NCI-H2081 treated with DMSO at 0.1 percent for 48 hours (cell line): ENCODE measurements at regions not wholly inside any gene's neighbourhood (a gene's known extent, or its start where the extent isn't known, plus 50 kb on each side); places are given as distances from the start of the nearest gene placed in this dataset.
"Not testable (repeated sequence)": the region's sequence is repeated elsewhere in the genome, so short reads cannot be mapped to it uniquely, and the experiment has no call there.

Experiments used
- DNase-seq: peaks from one replicate; lab custom pipeline; 2025; lab: John Stamatoyannopoulos, UW

- DNase-seq, result no peak
Measured at GRCh38 chr1:224535641-224536040, 80.5 kb upstream of the CNIH3 start.

- DNase-seq, result no peak
Measured at GRCh38 chr1:224539971-224540370, 76.1 kb upstream of the CNIH3 start.

GRCh38 chr1:224540535-224540934 is 75.6 kb upstream of the CNIH3 start:
- DNase-seq, result peak; percentile 61

- no peak for DNase-seq
Measured at GRCh38 chr1:224541072-224541790, 74.9 kb upstream of the CNIH3 start.

- DNase-seq, result no peak
Measured at GRCh38 chr1:224541901-224542630, 74.1 kb upstream of the CNIH3 start.

GRCh38 chr1:224542783-224543440 is 73.2 kb upstream of the CNIH3 start:
- DNase-seq, result no peak

- no peak for DNase-seq
Measured at GRCh38 chr1:224543453-224543852, 72.7 kb upstream of the CNIH3 start.

GRCh38 chr1:224544346-224545110 is 71.6 kb upstream of the CNIH3 start:
- no peak for DNase-seq

- no peak for DNase-seq
Measured at GRCh38 chr1:224545571-224545970, 70.5 kb upstream of the CNIH3 start.

- no peak for DNase-seq
Measured at GRCh38 chr1:224548676-224549075, 67.4 kb upstream of the CNIH3 start.

- DNase-seq, result not testable (repeated sequence)
Measured at GRCh38 chr1:224551189-224551588, 64.9 kb upstream of the CNIH3 start.

GRCh38 chr1:224554056-224554455 is 62.1 kb upstream of the CNIH3 start:
- DNase-seq, result no peak

- DNase-seq, result no peak
Measured at GRCh38 chr1:224554620-224555259, 61.4 kb upstream of the CNIH3 start.

- DNase-seq, result no peak
Measured at GRCh38 chr1:224558904-224559303, 57.2 kb upstream of the CNIH3 start.

- no peak for DNase-seq
Measured at GRCh38 chr1:224559981-224560728, 56.0 kb upstream of the CNIH3 start.

GRCh38 chr1:224562881-224563280 is 53.2 kb upstream of the CNIH3 start:
- not testable (repeated sequence) for DNase-seq

- no peak for DNase-seq
Measured at GRCh38 chr1:224563666-224564065, 52.5 kb upstream of the CNIH3 start.

- no peak for DNase-seq
Measured at GRCh38 chr1:224564454-224565084, 51.5 kb upstream of the CNIH3 start.

GRCh38 chr1:224565186-224565585 is 50.9 kb upstream of the CNIH3 start:
- no peak for DNase-seq

GRCh38 chr1:224565611-224566406 is 50.3 kb upstream of the CNIH3 start:
- no peak for DNase-seq
